ENCODE measurements at regions not wholly inside any gene's neighbourhood (a gene's known extent, or its start where the extent isn't known, plus 50 kb on each side); places are given as distances from the start of the nearest gene placed in this dataset.

DNA sequence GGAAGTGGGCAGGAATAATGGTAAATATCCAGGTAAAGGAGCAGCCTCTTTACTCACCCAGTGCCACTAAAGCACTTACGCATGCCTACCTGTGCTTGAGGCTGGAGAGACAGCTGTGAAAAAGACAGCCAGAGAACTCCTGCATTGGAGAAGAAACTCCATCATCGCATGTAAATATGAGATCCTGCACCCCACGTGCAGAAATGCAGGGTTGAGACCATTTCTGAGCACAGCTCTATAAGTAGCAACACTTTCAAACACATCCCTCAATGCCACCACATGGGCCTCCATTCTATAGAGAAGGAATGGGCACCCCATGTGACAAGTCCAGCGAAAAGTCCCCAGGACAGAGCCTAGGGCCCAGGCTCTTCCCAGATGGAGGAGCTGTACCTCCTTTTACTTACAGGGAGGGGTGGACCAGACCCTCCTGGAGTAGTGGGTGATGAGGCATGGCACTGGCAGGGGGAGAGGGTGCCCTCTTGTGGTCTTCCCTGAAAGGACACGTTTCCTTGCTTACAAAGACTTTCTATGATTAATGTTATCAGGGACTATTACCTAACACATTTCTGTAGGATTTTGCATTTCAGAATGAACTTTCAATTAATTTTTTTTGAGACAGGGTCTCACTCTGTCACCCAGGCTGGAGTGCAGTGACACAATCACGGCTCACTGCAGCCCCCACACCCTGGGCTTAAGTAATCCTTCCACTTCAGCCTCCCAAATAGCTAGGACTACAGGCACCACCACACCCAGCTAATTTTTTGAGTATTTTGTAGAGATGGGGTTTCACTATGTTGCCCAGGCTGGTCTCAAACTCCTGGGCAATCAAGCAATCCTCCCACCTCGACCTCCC lies 55.3 kb upstream of the IL17B start (continued):
- no peak for TF ChIP-seq TIGD3 (CRISPR knock-in tag; IDR thresholded peaks at IDR 0.05; ENCODE audit: borderline replicate concordance)
- no peak for TF ChIP-seq HOXD1 (CRISPR knock-in tag; IDR thresholded peaks at IDR 0.05)
- no peak for TF ChIP-seq KDM5B (CRISPR knock-in tag; IDR thresholded peaks at IDR 0.05; ENCODE audit: borderline replicate concordance)
- no peak for TF ChIP-seq SNAPC2 (CRISPR knock-in tag; IDR thresholded peaks at IDR 0.05)
- TF ChIP-seq ZNF510 (CRISPR knock-in tag; IDR thresholded peaks at IDR 0.05; ENCODE audit: low read depth): no peak
- TF ChIP-seq, protein P1, sequence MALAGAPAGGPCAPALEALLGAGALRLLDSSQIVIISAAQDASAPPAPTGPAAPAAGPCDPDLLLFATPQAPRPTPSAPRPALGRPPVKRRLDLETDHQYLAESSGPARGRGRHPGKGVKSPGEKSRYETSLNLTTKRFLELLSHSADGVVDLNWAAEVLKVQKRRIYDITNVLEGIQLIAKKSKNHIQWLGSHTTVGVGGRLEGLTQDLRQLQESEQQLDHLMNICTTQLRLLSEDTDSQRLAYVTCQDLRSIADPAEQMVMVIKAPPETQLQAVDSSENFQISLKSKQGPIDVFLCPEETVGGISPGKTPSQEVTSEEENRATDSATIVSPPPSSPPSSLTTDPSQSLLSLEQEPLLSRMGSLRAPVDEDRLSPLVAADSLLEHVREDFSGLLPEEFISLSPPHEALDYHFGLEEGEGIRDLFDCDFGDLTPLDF (CRISPR knock-in tag; IDR thresholded peaks at IDR 0.05): no peak
- TF ChIP-seq TFDP2 (CRISPR knock-in tag; IDR thresholded peaks at IDR 0.05): no peak
- TF ChIP-seq, protein P2, sequence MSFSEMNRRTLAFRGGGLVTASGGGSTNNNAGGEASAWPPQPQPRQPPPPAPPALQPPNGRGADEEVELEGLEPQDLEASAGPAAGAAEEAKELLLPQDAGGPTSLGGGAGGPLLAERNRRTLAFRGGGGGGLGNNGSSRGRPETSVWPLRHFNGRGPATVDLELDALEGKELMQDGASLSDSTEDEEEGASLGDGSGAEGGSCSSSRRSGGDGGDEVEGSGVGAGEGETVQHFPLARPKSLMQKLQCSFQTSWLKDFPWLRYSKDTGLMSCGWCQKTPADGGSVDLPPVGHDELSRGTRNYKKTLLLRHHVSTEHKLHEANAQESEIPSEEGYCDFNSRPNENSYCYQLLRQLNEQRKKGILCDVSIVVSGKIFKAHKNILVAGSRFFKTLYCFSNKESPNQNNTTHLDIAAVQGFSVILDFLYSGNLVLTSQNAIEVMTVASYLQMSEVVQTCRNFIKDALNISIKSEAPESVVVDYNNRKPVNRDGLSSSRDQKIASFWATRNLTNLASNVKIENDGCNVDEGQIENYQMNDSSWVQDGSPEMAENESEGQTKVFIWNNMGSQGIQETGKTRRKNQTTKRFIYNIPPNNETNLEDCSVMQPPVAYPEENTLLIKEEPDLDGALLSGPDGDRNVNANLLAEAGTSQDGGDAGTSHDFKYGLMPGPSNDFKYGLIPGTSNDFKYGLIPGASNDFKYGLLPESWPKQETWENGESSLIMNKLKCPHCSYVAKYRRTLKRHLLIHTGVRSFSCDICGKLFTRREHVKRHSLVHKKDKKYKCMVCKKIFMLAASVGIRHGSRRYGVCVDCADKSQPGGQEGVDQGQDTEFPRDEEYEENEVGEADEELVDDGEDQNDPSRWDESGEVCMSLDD (CRISPR knock-in tag; IDR thresholded peaks at IDR 0.05; ENCODE audit: borderline replicate concordance): no peak
- TF ChIP-seq ZNF781 (CRISPR knock-in tag; IDR thresholded peaks at IDR 0.05; ENCODE audit: borderline replicate concordance, not compliant biosample characterization): no peak
- no peak for TF ChIP-seq PRPF4 (IDR thresholded peaks at IDR 0.05; ENCODE audit: low read depth, low read length, poor library complexity, severe bottlenecking)
- no peak for TF ChIP-seq ZNF451 (CRISPR knock-in tag; IDR thresholded peaks at IDR 0.05)
- TF ChIP-seq ZNF75D (CRISPR knock-in tag; IDR thresholded peaks at IDR 0.05; ENCODE audit: borderline replicate concordance): no peak
- TF ChIP-seq ZNF557 (CRISPR knock-in tag; IDR thresholded peaks at IDR 0.05): no peak
- no peak for TF ChIP-seq ZNF674 (CRISPR knock-in tag; IDR thresholded peaks at IDR 0.05; ENCODE audit: low read depth)
- TF ChIP-seq, protein P3, sequence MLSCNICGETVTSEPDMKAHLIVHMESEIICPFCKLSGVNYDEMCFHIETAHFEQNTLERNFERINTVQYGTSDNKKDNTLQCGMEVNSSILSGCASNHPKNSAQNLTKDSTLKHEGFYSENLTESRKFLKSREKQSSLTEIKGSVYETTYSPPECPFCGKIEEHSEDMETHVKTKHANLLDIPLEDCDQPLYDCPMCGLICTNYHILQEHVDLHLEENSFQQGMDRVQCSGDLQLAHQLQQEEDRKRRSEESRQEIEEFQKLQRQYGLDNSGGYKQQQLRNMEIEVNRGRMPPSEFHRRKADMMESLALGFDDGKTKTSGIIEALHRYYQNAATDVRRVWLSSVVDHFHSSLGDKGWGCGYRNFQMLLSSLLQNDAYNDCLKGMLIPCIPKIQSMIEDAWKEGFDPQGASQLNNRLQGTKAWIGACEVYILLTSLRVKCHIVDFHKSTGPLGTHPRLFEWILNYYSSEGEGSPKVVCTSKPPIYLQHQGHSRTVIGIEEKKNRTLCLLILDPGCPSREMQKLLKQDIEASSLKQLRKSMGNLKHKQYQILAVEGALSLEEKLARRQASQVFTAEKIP (CRISPR knock-in tag; IDR thresholded peaks at IDR 0.05; ENCODE audit: borderline replicate concordance): no peak
- TF ChIP-seq, protein P4, sequence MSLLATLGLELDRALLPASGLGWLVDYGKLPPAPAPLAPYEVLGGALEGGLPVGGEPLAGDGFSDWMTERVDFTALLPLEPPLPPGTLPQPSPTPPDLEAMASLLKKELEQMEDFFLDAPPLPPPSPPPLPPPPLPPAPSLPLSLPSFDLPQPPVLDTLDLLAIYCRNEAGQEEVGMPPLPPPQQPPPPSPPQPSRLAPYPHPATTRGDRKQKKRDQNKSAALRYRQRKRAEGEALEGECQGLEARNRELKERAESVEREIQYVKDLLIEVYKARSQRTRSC (CRISPR knock-in tag; IDR thresholded peaks at IDR 0.05; ENCODE audit: low read depth): no peak
